Pons (tissue), 1 donor: ENCODE measurements at regions not wholly inside any gene's neighbourhood (a gene's known extent, or its start where the extent isn't known, plus 50 kb on each side); places are given as distances from the start of the nearest gene placed in this dataset.
A peak's percentile ranks its signal among the peaks of the same experiment; 100 is the strongest.
"Not testable (repeated sequence)": the region's sequence is repeated elsewhere in the genome, so short reads cannot be mapped to it uniquely, and the experiment has no call there.

Source experiments
- DNase-seq: peaks from one replicate; pipeline ENCODE4 v3.0.0-alpha.2; 2016; ENCODE audit warnings: low spot score

DNA sequence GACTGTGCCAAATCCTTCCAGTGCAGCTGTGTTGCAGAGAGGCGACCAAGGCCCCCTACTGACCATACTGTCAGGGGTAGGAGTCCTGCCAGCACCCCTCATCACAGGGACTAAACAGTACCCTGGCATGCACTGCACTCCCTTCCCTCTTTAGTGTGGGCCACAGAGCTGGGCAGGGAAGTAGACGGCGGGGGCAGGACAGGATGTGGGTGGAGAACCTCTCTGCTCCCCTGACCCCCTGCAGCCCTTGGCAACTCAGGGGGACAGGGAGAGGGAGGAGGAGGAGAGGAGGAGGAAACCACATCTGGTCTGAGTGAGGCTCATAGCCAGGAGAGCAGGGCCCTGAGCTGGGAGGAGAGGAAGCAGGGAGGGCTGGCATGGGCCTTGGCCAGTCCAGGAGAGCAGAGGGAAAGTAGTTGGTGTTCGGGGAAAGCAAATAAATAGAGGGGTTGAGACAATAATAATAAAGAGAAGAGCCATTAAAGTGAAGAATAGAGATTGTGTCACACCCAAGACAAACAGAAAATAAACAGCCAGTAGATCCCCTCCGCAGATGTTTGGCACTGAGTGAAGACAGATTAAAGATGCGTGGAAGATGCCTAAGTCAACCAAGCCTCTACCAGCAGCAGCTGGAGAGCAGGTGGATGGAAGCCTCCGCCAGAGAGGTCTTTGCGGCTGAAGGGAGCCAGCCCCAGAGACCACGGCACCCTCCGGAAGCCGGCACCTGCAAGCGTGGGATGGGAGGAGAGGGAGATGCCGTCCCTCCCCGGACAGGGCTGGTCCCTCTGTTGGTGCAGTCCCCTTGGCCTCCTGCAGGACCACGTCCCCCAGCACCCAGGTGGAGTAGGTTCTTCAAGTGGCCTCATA, 61.5 kb downstream of the RPUSD4 start:
- DNase-seq: no peak

DNA sequence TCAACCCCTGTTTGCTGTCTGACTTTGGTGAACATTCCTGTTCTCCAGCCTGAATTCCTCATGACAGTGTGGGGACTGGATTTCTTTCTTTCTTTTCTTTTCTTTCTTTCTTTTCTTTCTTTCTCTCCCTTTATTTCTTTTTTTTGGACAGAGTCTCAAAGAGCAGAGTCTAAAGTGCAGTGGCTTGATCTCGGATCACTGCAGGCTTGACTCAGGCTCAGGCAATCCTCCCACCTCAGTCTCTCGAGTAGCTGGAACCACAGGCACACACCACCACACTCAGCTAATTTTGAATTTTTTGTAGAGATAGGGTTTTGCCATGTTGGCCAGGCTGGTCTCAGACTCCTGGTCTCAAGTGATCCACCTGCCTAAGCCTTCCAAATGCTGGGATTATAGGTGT, 63.1 kb downstream of the RPUSD4 start:
- DNase-seq: no peak

DNA sequence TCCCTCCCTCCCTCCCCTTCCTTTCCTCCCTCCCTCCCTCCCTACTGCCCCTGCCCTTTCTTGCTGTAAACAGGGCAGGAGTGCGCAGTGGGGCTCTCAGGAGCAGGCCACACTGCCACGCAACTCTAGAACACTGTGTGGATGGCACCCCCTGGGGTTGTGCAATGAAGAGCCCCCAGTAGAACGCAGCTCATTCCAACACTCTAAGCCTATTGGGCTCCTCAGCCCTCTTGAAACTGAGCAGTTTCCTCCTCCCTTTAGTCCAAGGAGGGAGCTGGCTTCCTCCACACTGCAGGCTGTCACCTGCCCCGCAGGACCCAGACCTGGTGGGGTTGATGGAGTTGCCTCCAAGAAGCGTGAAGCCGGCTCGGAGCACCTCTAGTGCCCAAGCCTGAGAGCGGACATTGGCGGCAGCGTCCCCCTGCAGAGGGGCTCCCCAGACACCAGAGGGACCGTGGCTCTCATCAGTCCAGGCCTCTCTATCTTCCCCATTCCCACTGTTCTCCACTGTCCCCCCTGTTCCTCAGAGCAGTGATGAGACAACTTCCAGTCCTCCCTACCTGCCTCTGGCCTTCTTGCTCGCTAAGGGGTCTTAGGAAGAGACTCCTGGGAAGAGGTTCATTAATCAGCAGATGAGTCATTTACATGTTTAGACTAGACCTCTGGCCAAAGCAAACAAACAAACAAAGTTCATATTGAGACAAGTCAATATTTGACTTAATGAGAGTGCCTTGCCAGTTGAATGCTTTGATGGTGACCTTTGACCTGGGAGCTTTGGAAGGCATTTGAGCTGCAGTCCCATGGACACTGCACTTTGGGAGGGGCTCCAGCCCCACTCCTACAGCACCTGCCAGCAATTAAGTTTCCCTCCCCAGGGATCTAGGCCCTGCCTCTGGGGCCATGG, 64.0 kb downstream of the RPUSD4 start:
- no peak for DNase-seq

DNA sequence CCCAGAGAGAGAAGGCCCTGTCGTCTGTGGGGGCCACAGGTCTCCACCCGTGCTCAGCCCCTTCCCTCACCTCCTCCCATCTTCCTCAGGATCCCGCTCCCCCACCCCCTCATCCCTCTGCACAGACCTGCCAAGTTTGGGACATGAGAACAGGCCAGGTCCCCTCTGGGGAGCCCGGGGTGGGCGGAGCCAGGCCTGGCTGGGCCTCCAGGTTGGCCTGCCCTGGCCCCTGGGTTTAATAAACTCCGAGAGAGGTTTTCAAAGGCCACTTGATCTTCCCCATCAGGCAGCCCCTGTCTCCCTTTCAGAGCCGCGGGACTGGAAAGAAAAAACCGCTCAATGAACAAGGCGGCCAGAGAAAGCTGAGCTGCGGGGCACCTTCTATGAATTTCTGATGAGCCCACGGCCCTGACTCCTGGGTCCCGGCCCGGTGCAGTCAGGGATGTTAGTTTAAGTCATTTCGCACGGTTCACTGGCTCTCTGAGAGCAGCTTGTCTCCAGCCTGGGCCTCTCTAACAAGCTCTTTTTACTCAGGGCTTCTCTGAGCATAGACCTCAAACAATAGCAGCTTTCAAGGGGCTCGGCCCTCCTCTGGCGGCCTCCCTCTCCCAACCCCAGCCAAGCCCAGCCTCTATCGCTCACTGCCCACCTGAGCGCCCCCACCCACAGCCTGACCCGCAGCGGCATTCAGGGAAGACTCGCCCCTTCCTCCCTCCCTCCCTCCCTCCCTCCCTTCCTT, 64.8 kb downstream of the RPUSD4 start:
- peak; percentile 67 for DNase-seq

- no peak for DNase-seq
These were observed 65.5 kb downstream of the RPUSD4 start for GRCh38 chr11:126145954-126146353.

DNA sequence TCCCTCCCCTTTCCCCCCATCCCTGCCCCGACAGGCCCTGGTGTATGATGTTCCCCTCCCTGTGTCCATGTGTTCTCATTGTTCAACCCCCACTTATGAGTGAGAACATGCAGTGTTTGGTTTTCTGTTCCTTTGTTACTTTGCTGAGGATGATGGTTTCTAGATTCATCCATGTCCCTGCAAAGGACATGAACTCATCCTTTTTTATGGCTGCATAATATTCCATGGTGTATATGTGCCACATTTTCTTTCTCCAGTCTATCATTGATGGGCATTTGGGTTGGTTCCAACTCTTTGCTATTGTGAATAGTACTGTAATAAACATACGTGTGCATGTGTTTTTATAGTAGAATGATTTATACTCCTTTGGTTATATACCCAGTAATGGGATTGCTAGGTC, 68.0 kb downstream of the RPUSD4 start:
- DNase-seq: not testable (repeated sequence)

DNA sequence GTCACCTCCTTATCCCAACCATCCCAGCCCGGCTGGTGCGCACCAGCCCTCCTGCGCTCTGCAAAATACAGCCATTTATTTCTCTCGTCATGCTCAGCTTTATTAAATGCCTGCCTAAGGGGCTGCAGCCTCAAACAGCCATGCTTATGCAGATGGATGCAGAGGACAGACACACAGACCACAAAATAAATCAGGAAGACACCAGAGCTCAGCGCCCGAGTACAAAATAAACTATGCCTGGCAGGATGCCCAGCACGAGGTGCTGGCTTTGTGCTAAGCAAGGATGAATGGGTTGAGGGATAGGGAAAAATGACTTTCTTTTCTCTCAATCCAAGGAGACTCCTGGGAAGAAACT, 70.5 kb downstream of the RPUSD4 start:
- DNase-seq: peak; percentile 53

DNA sequence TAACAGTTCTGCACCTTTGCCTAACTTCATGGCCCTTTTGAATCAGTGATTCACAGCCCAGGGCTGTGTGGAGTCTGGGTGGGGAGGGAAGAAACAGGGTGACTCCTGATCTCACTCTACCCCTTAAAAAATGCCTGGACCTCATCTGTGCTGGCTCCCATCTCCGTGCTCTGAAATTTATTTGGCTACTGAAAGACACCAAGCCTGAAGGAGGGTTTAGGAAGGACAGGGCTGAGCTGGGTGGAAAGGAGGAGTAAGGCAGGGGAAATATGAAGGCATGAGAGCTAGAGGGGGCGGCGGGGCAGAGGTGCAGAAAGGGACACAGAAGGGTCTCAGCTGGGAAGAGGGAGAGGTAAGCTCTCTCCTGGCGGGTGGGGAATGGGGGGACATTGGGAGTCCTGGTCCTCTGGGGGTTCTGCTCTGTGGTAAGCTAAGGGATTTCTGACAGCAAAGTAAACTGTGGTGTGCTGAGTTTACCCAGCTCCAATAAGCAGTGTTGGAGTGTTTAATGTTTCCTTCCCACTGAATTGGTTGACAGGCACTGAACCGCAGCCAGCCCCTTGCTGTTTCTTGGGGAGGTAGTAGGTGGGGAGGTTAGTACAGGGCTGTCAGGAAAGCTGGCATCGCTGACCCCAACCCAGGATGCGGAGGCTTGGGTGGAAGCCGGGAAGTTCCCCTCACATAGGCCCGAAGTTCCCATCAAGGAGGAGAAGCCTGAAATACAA, 71.1 kb downstream of the RPUSD4 start:
- no peak for DNase-seq

- no peak for DNase-seq
These were observed 72.0 kb downstream of the RPUSD4 start for GRCh38 chr11:126139111-126140091.

DNA sequence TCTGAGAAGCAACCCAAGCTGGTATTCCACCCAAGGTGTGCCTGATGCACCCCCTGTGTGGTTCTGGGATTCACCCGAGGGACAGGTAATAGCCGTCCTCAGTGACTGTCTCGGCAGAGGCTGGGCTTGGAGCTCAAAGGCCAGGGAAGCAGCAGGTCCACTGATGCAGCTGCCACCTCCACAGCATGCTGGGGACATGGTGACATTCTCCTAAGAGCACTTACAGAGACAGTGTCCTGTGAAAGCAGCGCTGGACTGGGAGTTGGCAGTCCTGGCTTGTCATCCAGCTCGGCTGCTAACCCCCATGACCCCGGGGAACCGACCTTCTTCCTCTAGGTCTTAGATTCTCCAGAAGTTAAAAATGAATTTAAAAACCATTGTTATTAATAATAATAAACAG, 72.8 kb downstream of the RPUSD4 start:
- DNase-seq: no peak

DNA sequence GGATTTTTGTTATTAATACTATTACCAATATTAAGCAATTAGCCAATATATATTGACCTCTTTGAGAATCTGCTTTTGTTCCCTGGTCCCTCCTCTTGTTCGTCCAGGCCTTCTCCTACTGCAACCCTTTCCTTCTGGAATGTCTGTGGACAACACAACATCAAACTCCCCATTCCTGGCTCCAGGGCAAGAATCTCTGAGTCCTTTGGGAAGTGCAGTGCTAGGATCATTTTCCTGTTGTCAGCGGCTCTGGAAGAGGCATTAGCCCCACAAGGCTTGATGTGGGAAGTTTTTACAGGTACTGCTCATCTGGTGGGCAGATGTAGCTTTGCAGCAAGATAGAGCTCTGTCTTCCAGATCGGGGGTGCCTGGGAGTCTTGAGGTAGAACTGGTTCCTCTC, 74.3 kb downstream of the RPUSD4 start:
- no peak for DNase-seq

GRCh38 chr11:126136507-126136906, 73.8 kb upstream of the CDON start:
- no peak for DNase-seq

GRCh38 chr11:126135235-126136176, 72.8 kb upstream of the CDON start:
- DNase-seq: no peak

GRCh38 chr11:126134461-126135155, 71.9 kb upstream of the CDON start:
- no peak for DNase-seq

GRCh38 chr11:126133901-126134300, 71.2 kb upstream of the CDON start:
- DNase-seq: no peak

- no peak for DNase-seq
These were observed 69.7 kb upstream of the CDON start for GRCh38 chr11:126132319-126132718.

- DNase-seq: not testable (repeated sequence)
These were observed 68.1 kb upstream of the CDON start for GRCh38 chr11:126130781-126131180.
